ENCODE measurements at regions not wholly inside any gene's neighbourhood (a gene's known extent, or its start where the extent isn't known, plus 50 kb on each side); places are given as distances from the start of the nearest gene placed in this dataset.

- no peak for TF ChIP-seq EZH2phosphoT487 (conservative IDR thresholded peaks at IDR 0.05; ENCODE audit: low read length)
- TF ChIP-seq CTCF (IDR thresholded peaks at IDR 0.05; ENCODE audit: insufficient read depth, low read length, poor library complexity, severe bottlenecking), result no peak
These were observed 102.8 kb upstream of the TMEM170B start for GRCh38 chr6:11434565-11435326.

All from SU-DHL-6 (cell line).